OCI-LY3 (cell line): ENCODE measurements at regions not wholly inside any gene's neighbourhood (a gene's known extent, or its start where the extent isn't known, plus 50 kb on each side); places are given as distances from the start of the nearest gene placed in this dataset.

Experiments used
- H2AFZ ChIP-seq: fragments of 200-600, 300-600 bp; shearing (Covaris generic); 2 replicates; pipeline ENCODE4 v1.6.0; 2014; ENCODE audit warnings: antibody characterized with exemption, low read depth, low read length
- H3K27ac ChIP-seq: fragments of 200-600, 300-600 bp; sonication (generic); 2 replicates; pipeline ENCODE4 v1.5.1; 2014; ENCODE audit warnings: mild to moderate bottlenecking, low read length, moderate library complexity, mixed read lengths
- H3K27me3 ChIP-seq: fragments of 200-600, 300-600 bp; sonication (generic); 2 replicates; pipeline ENCODE4 v1.6.1; 2014; ENCODE audit warnings: low read depth, low read length, mixed read lengths
- H3K36me3 ChIP-seq: fragments of 200-600, 300-600 bp; sonication (generic); replicated peaks from 2 replicates; pipeline ENCODE3; 2014; ENCODE audit warnings: low read depth, low read length, mixed read lengths
- H3K4me1 ChIP-seq: fragments of 300-600, 200-600 bp; sonication (generic); 2 replicates; pipeline ENCODE4 v1.6.1; 2014; ENCODE audit warnings: low read length, mixed read lengths
- H3K4me2 ChIP-seq: fragments of 200-600, 300-600 bp; sonication (generic); 2 replicates; pipeline ENCODE4 v1.6.1; 2014; ENCODE audit warnings: low read length, mixed read lengths
- H3K4me3 ChIP-seq: fragments of 300-600, 200-600 bp; sonication (generic); 2 replicates; pipeline ENCODE4 v1.5.1; 2014; ENCODE audit warnings: antibody characterized with exemption, mild to moderate bottlenecking, low read length, moderate library complexity
- H3K79me2 ChIP-seq: fragments of 300-600, 200-600 bp; shearing (Covaris generic); 2 replicates; pipeline ENCODE4 v1.6.1; 2014; ENCODE audit warnings: mild to moderate bottlenecking, low read length, mixed read lengths
- H3K9ac ChIP-seq: fragments of 300-600, 200-600 bp; shearing (Covaris generic); 2 replicates; pipeline ENCODE4 v1.6.0; 2014; ENCODE audit warnings: mild to moderate bottlenecking, low read length, moderate library complexity
- H3K9me3 ChIP-seq: fragments of 200-600, 300-600 bp; shearing (Covaris generic); 2 replicates; pipeline ENCODE4 v1.6.1; 2014; ENCODE audit warnings: low read length, mixed read lengths; ENCODE audit not compliant: insufficient read depth
- H4K20me1 ChIP-seq: fragments of 200-600, 300-600 bp; sonication (generic); 2 replicates; pipeline ENCODE4 v1.6.1; 2016; ENCODE audit warnings: low read length, mixed read lengths; ENCODE audit not compliant: insufficient read depth
- CTCF ChIP-seq: fragments of 200-600, 300-600 bp; sonication (generic); IDR thresholded peaks from 2 replicates; pipeline ENCODE4 v1.5.1; 2014; ENCODE audit warnings: antibody characterized with exemption, low read length, low read depth
- EZH2phosphoT487 ChIP-seq: fragments of 200-600 bp; shearing (Covaris generic); IDR thresholded peaks from 2 replicates; pipeline ENCODE4 v1.6.1; 2018; ENCODE audit warnings: antibody characterized with exemption, mixed run types, low read depth

- H3K4me3 ChIP-seq: no peak overlapping the region
- H4K20me1 ChIP-seq: no peaks in the 10 kb centered on the region
- no peak overlapping the region for H2AFZ ChIP-seq
- H3K27ac ChIP-seq: no peak overlapping the region
- no peak overlapping the region for H3K9ac ChIP-seq
- no peaks in the 10 kb centered on the region for H3K79me2 ChIP-seq
- no peaks in the 10 kb centered on the region for H3K4me1 ChIP-seq
- TF ChIP-seq CTCF: no peak
- TF ChIP-seq EZH2phosphoT487: no peak
- no peaks in the 10 kb centered on the region for H3K36me3 ChIP-seq
- H3K27me3 ChIP-seq: no peaks in the 10 kb centered on the region
- H3K4me2 ChIP-seq: no peak overlapping the region
- no peaks in the 10 kb centered on the region for H3K9me3 ChIP-seq
Measured at GRCh38 chr11:105296806-105297205, 157.2 kb upstream of the CARD18 start.

- H3K79me2 ChIP-seq: no peaks in the 10 kb centered on the region
- no peaks in the 10 kb centered on the region for H3K27me3 ChIP-seq
- no peak overlapping the region for H3K4me2 ChIP-seq
- H3K9me3 ChIP-seq: no peaks in the 10 kb centered on the region
- H3K4me1 ChIP-seq: no peaks in the 10 kb centered on the region
- no peak overlapping the region for H3K27ac ChIP-seq
- no peak for TF ChIP-seq EZH2phosphoT487
- no peak for TF ChIP-seq CTCF
- H3K4me3 ChIP-seq: no peak overlapping the region
- H3K36me3 ChIP-seq: no peaks in the 10 kb centered on the region
- no peak overlapping the region for H3K9ac ChIP-seq
- no peaks in the 10 kb centered on the region for H4K20me1 ChIP-seq
- no peak overlapping the region for H2AFZ ChIP-seq
Measured at GRCh38 chr11:105296386-105296785, 156.8 kb upstream of the CARD18 start.

- Histone ChIP-seq H3K4me1 (no peaks in the 10 kb centered on the region), H3K27me3 (no peaks in the 10 kb centered on the region), H3K79me2 (no peaks in the 10 kb centered on the region), H3K27ac (no peak overlapping the region), H2AFZ (no peak overlapping the region), H3K9me3 (no peaks in the 10 kb centered on the region), H3K4me2 (no peak overlapping the region), H3K9ac (no peak overlapping the region), H3K36me3 (no peaks in the 10 kb centered on the region), H3K4me3 (no peak overlapping the region), H4K20me1 (no peaks in the 10 kb centered on the region)
- TF ChIP-seq CTCF: no peak
- TF ChIP-seq EZH2phosphoT487: no peak
Measured at GRCh38 chr11:105282658-105283057, 143.1 kb upstream of the CARD18 start.

GRCh38 chr11:105274631-105275030 is 135.1 kb upstream of the CARD18 start:
- no peaks in the 10 kb centered on the region for H3K36me3 ChIP-seq
- H3K4me1 ChIP-seq: no peaks in the 10 kb centered on the region
- no peak overlapping the region for H3K27ac ChIP-seq
- H2AFZ ChIP-seq: no peak overlapping the region
- H3K9ac ChIP-seq: no peak overlapping the region
- H3K79me2 ChIP-seq: no peaks in the 10 kb centered on the region
- H3K9me3 ChIP-seq: no peaks in the 10 kb centered on the region
- no peak overlapping the region for H3K4me2 ChIP-seq
- H4K20me1 ChIP-seq: no peaks in the 10 kb centered on the region
- TF ChIP-seq EZH2phosphoT487: no peak
- no peak for TF ChIP-seq CTCF
- no peak overlapping the region for H3K4me3 ChIP-seq
- no peaks in the 10 kb centered on the region for H3K27me3 ChIP-seq
